ENCODE measurements at regions not wholly inside any gene's neighbourhood (a gene's known extent, or its start where the extent isn't known, plus 50 kb on each side); places are given as distances from the start of the nearest gene placed in this dataset.

GRCh38 chr10:120282846-120283492 is 174.1 kb upstream of the PLPP4 start:
- H3K4me3 ChIP-seq = no peak overlapping the region
- H3K4me1 ChIP-seq = no peaks in the 10 kb centered on the region
- H3K27me3 ChIP-seq = no peaks in the 10 kb centered on the region
- TF ChIP-seq POLR2AphosphoS5 (IDR thresholded peaks at IDR 0.05) = no peak
- no peak for TF ChIP-seq CTCF (IDR thresholded peaks at IDR 0.05)
- no peak for TF ChIP-seq POLR2A (IDR thresholded peaks at IDR 0.05)
- no peak overlapping the region for H3K27ac ChIP-seq
- intact Hi-C loops (cut with DNase I; ENCODE audit: low total_unique reads) = no loop called here
- no peaks in the 10 kb centered on the region for H3K9me3 ChIP-seq
- H3K36me3 ChIP-seq = no peaks in the 10 kb centered on the region
- no peak for DNase-seq (ENCODE audit: low spot score in 2 of 2)

- H3K4me1 ChIP-seq = no peaks in the 10 kb centered on the region
- intact Hi-C loops (cut with DNase I; ENCODE audit: low total_unique reads) = no loop called here
- no peaks in the 10 kb centered on the region for H3K27me3 ChIP-seq
- no peak overlapping the region for H3K27ac ChIP-seq
- H3K9me3 ChIP-seq = no peaks in the 10 kb centered on the region
- H3K36me3 ChIP-seq = no peaks in the 10 kb centered on the region
- no peak for DNase-seq (ENCODE audit: low spot score in 2 of 2)
- H3K4me3 ChIP-seq = no peak overlapping the region
- TF ChIP-seq POLR2A (IDR thresholded peaks at IDR 0.05) (no peak), POLR2AphosphoS5 (IDR thresholded peaks at IDR 0.05) (no peak), CTCF (IDR thresholded peaks at IDR 0.05) (no peak)
Observed at GRCh38 chr10:120285408-120285807, 171.6 kb upstream of the PLPP4 start.

- TF ChIP-seq POLR2A (IDR thresholded peaks at IDR 0.05) (no peak), CTCF (IDR thresholded peaks at IDR 0.05) (no peak), POLR2AphosphoS5 (IDR thresholded peaks at IDR 0.05) (no peak)
Observed at GRCh38 chr10:120286280-120286679, 170.7 kb upstream of the PLPP4 start.

GRCh38 chr10:120300513-120300912 is 156.5 kb upstream of the PLPP4 start:
- H3K27ac ChIP-seq = no peak overlapping the region
- no peaks in the 10 kb centered on the region for H3K27me3 ChIP-seq
- TF ChIP-seq POLR2A (IDR thresholded peaks at IDR 0.05) (no peak), CTCF (IDR thresholded peaks at IDR 0.05) (no peak), POLR2AphosphoS5 (IDR thresholded peaks at IDR 0.05) (no peak)
- DNase-seq (ENCODE audit: low spot score in 2 of 2) = no peak
- intact Hi-C loops (cut with DNase I; ENCODE audit: low total_unique reads) = no loop called here
- no peaks in the 10 kb centered on the region for H3K4me1 ChIP-seq
- no peaks in the 10 kb centered on the region for H3K36me3 ChIP-seq
- H3K9me3 ChIP-seq = no peaks in the 10 kb centered on the region
- no peak overlapping the region for H3K4me3 ChIP-seq

More at GRCh38 chr10:120286280-120286679, 170.7 kb upstream of the PLPP4 start:
- Histone ChIP-seq H3K4me1 (no peaks in the 10 kb centered on the region), H3K27ac (no peak overlapping the region), H3K36me3 (no peaks in the 10 kb centered on the region), H3K9me3 (no peaks in the 10 kb centered on the region), H3K4me3 (no peak overlapping the region), H3K27me3 (no peaks in the 10 kb centered on the region)
- DNase-seq (ENCODE audit: low spot score in 2 of 2) = no peak
- intact Hi-C loops (cut with DNase I; ENCODE audit: low total_unique reads) = no loop called here

- H3K27ac ChIP-seq = no peak overlapping the region
- no peak for DNase-seq (ENCODE audit: low spot score in 2 of 2)
- no peaks in the 10 kb centered on the region for H3K9me3 ChIP-seq
- no peaks in the 10 kb centered on the region for H3K36me3 ChIP-seq
- intact Hi-C loops (cut with DNase I; ENCODE audit: low total_unique reads) = no loop called here
- peaks cover 0 to 4% of the 10 kb centered on the region in 2 donors for H3K27me3 ChIP-seq
- no peaks in the 10 kb centered on the region for H3K4me1 ChIP-seq
- no peak overlapping the region for H3K4me3 ChIP-seq
- TF ChIP-seq POLR2A (IDR thresholded peaks at IDR 0.05) = no peak
- no peak for TF ChIP-seq POLR2AphosphoS5 (IDR thresholded peaks at IDR 0.05)
- no peak for TF ChIP-seq CTCF (IDR thresholded peaks at IDR 0.05)
Observed at GRCh38 chr10:120308589-120308988, 148.4 kb upstream of the PLPP4 start.
